ENCODE measurements at regions not wholly inside any gene's neighbourhood (a gene's known extent, or its start where the extent isn't known, plus 50 kb on each side); places are given as distances from the start of the nearest gene placed in this dataset.

DNA sequence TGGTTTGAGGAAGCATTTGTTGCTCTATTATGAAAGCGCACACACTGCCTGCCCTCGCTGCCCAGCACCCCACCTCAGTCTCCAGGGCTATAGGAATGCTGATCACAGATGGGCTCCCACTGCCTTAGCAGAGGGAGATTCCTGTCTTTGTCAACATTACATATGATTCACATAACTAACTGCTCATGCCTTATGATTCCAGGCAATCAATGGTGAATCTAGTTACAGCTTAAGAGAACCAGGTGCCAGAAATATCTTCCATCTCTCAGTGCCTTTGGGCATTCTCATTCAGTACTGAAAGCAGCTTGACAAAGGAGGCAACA, 458.9 kb upstream of the C9orf72 start:
- no peak for DNase-seq

DNA sequence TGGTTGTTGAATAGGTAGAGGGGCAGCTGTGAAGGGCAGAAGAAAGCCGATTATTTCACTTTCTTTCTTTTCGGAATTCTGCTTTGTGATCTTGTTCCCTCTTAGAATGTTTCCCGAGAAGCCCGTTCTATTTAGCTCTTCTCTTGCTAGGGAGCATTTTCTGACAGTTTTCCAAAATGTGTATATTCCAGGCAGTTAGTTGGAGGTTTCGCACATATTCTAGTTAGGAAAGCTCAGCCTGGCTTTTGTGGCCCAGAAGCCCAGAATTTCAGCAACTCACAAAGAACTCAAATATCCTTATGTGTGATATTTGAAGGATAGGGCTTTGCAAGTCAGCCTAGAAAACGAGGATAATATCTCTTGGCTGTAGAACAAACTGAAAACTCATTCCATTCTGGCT, 461.0 kb upstream of the C9orf72 start:
- DNase-seq, result no peak

DNA sequence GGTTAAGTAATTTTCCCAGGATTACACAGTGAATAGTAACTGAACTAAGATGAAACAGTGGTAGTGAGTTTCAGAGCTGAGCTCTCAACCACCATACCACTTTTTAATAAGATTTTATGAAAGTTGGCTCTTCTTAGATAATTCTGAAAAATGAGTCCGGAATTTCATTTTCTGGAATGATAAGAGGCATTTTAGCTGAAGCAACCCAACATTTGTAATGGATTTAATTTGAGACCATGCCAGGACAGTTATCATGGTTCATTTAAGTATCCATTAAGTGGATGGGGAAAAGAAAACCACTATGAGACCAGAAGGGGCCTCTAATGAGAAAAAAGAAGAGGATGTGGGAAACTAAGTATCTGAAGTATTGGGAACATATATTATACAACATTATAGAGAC, 464.7 kb upstream of the C9orf72 start:
- no peak for DNase-seq

DNA sequence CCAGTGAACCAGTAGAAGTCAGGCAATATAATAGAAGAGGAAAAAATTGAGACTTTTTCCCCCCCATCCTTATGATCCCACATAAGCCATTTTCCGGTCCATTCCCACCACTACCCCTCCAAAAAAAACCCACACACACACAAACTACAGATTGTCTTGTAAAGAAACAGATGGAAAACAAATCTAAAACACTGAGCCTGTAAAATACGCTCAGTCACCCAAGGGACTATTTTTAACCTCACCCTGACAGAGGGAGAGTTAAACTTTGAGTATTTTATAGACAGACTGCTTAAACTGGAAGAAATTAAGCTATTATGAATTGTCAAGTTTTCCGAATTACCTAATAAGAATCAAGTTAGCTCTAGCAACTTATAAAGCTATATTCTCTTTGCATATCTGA, 471.8 kb upstream of the C9orf72 start:
- DNase-seq, result no peak

DNA sequence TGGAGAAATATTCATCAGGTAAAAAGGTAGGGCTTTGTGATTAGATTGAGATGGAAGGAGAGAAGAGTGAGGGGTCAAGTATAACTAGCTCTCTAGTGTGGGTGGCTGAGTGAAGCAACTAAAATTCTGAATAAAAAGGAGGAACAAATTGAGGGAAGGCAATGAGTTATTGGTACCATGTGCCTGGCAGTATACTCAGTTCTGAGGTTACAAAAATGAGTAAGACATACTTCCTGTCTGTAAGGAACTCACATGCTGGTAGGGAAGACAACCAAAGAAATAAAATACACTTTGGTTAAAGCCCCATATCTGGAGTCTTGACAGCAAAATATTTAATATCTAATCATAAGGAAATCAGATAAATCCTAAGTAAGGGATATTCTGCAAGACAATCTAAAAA, 476.8 kb upstream of the C9orf72 start:
- no peak for DNase-seq

DNA sequence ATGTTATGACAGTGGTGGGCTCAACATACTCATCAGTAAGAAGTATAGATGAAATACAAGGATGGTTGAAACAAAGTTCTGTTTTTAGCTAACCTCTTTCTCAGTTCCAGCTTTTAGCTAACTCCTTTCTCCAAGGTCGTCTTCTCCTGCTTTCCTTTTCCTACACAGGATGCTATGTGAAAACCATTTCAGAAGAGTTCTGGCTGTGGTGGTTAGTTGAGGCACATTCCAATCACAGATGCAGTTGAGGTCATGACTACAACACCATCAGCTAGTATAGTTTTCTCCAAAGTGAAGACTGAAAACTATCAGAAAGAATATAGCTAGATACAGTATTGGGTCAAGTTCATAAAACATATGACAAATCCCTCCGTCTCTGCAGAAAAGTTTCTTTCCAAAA, 477.7 kb upstream of the C9orf72 start:
- no peak for DNase-seq

DNA sequence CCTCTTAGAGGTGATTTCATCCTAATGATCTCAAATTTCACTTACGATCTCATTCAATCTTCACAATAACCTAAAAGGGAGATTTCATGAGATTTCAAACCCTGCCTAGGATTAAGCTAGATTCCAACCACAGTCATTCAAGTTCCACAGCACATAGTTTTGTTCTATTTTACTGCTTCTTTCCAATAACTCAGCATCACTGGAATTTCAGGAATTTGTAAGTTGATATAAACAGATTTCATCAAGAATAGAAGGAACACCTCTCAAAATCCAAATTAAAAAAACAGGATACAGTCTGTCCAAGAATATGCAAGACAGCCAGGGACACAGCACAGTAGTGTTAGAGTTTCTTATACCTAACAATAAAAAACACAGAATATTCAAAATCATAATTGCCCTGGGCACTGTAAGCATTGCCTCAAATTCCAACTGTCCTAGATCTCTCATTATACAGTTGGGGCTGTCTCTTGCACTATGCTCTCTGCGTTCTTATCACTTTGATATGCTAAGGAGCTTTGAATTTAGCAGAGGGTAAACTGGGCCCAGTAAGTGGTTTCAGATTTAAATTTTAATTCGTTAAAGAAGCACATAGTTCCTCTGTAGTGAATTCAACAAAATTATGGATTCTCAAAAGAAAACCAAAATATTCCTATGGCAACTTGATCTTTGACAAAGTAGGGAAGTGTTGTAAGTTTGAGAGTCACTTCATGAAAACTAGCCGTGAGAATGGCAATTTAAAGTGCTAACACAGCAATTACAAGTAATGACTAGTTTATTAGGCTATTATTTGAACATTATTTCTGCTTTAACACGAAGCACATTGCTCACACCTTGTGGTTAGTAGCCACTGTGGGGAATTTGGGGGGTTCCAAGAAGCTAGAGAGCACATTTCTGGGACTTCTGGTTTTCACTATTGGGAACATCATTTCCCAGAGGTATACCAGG, 478.6 kb upstream of the C9orf72 start:
- no peak for DNase-seq

DNA sequence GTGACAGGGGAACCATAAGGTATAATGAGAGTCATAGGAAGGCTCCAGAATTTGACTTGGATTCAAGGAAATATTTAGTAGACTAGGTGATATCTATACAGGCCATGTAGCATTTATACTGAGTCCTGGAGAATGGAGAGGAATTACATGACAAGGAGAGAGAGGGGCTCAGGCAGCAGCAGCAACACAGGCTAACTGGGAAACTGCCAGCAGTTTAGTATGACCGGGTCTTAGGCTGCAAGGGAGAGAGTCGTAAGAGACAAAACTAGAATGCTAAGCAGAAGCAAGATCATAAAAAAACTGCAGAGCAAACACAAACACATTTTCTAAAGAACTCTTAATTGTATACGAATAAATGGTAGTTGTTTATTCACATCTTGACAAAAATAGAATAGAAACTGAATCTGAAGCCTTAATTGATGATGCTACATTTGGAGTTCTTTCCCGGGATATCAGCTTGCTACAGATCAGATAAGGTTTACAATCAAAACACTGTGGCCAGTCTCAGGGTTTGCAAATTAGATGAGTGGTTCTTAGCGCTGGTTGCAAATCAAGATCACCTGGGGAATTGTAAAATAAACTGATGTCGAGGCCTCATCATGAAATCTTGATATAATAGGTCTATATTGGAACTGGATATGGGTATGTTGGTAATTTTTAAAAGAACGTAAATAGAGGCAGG, 480.0 kb upstream of the C9orf72 start:
- no peak for DNase-seq

DNA sequence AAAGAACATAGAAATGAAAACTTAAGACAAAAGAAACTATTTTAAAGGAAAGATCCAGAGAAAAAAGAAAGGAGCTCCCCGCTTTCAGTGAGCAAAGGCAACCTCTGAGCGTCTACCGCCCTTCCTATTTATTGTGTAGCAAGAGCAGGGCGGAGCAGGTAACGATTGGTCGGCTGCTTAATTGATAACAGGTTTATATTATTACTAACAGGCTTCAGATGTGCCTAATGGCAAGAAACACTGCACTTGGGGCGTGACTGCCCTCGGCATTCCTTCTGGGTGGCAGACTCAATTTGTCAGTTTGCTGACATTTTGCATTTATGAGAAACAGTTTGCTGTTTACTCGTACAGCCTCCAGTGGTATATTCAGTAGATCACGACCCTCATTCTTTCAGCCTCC, 482.7 kb upstream of the C9orf72 start:
- DNase-seq, result no peak

DNA sequence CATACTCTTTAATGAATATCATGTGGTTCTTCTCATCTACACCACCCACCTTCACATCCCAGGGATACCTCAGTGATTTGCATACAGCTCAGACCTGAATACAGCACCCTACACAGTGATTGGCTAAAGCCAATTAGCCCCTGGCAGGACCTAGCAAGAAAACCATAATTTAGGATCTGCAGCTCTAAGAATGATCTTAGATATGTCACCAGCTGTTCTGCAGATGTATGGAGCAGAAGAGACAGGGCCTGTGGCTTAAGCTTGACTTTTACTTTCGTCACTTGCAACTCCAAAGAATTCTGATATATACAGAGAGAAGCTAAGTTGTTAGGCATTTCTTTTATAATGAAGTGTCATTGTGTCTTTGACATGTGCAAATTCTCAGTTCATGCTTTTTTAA, 483.2 kb upstream of the C9orf72 start:
- no peak for DNase-seq

DNA sequence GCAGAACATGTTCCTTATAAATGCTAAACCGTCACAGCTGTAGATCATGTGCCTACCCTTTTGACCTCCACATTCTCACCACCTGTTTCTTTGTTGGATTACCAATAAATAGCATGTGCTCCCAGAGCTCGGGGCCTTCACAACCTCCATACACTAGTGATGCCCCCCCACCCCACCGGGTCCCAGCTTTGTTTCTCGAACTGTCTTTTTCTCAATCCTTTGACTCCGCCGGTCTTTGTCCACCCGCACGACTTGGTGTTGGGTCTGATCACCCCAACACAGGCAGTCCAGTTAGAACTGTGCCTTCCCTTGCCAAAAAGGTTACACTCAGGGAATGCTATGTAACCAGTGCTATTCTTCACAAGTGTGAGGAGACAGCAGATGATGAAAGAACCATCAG, 485.9 kb upstream of the C9orf72 start:
- DNase-seq, result no peak

DNA sequence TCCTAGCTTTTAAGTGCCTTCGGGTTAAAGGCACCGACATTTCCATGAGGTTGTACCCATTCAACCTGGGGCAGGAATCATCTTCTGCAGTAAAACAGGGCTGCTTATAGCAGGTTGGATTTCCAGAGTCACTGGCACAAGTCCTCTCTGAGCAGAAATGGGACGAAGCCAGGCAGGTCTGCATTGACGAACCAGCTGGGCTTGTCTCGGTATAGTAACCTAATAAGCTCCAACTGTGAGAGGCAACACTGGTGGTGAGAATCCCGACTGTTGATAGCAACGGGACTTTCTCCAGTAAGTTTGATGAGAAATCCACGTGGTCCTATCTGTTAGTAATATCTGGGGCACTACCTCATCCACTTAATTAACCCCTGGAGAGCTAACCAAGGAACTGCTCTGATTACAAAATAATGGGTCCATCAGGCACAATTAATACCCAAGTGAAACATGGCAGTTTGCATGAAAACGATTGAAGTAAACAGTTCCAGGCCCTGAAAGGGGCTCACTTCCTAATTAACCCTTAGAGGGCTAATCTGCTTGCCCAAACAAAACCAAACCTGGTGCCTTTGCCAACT, 491.0 kb upstream of the C9orf72 start:
- no peak for DNase-seq

DNA sequence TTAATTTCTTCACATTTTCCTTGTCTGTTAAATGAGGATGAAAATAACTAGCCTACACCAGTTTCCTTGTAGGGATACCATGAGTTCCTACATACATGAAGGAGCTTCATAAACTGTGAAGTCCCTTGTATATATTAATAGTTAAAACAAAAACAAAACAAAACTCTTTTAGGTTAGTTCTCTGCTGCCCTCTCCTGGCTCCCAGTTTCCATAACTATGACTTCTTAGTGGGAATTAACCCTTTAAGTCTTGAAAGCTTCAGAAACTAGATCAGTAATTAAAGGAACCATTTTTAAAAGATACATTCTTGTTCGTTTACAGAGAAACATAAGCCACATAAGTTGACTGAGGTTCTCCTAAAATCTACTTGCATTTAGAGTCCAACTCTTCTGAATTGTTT, 500.0 kb upstream of the C9orf72 start:
- peak; percentile 2 for DNase-seq

DNA sequence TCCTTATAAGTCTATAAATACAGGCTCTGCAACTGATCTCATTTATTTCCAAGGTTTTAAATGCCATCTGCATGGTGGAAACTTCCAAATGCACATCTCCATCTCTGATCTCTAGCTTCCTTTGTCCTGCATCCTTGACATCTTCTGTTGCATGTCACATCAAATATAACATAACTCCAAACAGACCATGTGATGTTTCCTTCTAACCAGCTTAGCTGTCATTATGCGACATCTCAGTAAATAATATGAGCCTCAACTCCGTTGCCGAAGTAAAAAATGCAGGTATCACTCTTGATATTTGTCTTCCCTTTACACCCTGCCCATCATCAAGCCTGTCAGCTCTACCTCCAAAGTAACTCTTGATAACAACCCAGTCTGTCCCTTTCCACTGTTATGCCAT, 506.4 kb upstream of the C9orf72 start:
- DNase-seq, result no peak

DNA sequence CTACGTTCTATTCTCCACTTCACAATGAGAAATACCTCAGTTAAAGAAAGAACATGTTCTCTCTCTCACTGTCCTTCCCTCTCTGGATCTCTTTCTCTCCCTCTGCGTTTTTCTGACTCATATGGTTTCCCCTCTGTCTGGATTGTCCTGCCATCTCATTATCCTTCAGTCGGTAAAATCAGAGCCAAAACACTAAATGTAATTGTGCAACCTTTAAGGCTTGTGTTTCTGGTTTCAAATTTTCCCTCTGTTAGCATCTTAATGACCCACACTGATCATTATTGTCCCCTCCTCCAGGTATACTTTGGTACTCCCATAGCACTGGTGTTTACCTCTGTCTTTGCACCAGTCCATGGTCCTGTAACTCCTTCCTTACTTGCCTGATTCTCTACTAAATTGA, 509.4 kb upstream of the C9orf72 start:
- no peak for DNase-seq

DNA sequence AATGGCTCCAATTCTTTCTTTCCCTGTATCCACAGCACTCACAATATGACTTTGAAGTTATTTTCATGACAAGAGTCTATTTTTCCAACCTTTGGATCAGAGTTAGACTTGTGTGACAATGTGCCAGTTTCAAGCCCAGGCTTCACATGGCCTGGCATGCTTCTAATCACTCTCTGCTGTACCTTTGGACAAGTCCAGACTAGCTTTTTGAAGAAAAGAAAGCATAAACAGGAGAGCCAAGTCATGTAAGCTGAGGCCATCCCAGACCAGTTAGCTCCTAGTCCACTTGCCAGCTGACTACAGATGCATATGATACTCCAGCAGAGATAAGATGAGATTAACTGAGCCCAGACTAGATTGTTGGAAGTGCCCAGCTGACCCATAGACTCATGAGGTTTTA, 513.6 kb upstream of the C9orf72 start:
- DNase-seq, result no peak

DNA sequence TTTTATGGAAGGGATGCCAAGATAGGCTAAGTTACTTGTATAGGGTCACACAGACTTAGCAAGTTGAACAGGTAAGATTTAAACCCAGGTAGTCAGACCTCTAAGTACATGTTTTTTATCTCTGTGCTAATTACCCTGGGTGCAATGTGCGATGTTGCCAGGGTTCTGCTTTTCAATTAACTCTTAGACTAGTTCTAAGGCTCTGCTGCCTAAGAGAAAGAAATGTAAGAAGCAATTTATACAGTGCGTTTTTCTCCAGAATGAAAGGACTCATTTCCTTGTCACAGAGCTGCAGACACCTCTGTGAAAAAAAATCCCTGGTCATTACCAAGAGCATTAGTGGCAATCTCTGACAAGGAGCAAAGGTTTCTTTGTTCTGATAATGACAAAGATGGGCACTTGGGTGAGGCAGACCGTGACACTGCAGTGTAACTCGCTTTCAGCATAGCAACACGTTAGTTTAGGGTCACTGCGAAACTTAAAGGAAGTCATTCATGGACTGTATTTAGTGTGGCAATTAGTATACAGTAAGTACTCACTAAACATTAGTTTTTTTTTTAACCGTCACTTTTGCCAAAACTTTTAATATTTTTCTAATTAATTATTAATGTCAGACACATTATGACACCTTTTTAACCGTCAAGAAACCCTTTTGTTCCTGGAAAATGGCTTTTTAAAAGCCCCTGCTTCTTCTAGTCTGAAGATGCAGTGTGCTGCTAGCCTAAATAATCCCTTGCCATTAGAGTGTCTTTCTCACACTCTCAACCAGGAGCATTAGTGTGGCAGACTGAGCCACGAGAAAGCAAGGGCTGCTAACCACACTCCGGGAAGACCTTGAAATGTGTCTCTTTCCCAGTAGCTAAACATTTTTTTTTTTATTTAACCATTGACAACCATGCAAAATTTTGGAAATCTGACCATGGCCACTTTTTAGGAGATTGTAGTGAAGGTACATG, 520.0 kb upstream of the C9orf72 start:
- no peak for DNase-seq

DNA sequence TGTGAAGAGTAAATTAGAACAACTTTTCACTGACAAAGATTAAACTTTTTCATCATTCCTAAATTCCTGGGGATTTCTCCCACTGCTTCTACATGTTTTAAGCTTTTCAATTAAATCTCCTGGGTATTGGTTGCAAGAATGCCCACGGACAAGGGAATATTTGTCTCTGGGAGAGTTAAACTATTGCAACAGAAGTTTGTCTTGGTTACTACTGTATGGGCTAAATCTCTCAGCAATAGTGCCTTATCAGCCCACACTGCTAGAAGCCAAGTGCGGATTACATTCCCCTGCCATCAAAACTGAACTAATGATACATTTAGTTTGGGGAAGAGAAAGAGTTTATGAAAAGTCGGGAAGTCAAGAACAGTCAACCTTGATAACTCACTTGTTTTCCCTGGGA, 528.2 kb upstream of the C9orf72 start:
- no peak for DNase-seq

DNA sequence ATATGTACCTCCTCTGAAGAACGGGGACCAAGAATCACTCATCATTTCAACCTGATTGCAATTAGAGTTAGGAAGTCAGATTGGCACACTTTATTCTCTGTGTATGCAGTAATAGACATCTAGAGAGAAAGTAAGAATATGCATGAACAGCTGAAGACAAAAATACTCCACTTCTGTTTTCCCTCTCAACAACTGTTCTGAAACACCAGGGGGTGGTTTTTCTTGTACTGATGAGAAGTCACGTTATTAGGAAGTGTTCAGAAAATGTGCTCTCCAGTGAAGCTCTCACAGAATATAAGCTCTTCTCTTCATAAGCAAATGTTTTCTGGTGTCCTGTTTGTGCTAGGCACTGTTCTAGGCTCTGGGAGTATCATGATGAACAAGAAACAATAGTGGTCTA, 531.7 kb upstream of the C9orf72 start:
- DNase-seq, result no peak

DNA sequence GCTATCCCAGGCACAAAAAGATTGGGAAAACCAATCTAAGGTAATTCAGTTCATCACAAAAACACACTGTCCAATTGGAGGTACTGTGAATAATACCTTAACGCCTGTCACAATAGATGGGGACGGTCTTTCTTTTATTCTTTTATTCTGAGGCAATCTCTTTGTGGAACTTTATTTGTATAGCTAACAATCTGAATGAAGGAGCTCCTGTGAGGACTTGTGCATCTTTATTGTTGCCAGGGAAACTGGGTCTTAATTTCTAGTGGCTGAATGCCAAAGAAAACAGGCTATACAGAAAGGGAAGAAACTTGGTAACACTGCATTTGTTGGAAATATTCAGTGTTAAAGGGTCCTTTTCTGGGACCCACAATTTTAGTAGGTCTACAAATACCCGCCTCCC, 546.9 kb upstream of the C9orf72 start:
- DNase-seq, result no peak

DNA sequence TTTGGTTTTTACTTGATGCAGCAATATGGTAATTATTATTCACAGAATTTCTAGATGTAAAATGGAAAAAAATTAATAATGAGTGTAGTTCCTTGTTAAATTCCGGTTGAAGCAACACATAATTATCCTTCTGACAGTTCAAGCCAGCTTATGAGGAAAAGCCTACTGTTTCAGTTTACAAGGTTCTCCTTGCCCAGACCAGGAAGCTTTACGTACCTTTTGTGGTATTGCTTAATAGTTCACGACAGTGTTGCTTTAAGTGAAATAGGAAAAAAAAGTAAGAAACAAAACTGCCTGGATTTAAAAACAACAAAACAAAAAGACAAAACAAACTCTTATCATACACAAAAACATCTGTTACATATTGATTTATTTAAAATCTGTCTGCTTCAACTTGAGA, 547.3 kb upstream of the C9orf72 start:
- DNase-seq, result no peak

DNA sequence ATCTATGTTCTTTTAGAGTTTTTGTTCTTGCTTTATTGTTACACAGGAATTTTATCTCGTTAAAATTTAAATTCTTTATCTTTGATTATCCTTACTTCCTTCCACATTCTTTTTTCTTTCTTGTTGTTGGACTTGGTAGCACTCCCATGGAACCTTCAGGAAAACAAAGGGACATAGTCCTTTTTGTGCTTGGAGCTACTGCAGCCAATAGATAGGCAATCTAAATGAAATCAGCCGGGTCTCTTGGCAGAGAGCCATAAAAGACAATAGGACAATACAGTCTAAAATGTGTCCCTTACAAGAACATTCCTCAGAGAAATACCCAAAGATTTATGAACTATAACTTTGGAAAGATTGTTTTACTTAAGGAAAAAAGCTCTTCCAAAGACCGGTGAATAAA, 548.1 kb upstream of the C9orf72 start:
- no peak for DNase-seq

DNA sequence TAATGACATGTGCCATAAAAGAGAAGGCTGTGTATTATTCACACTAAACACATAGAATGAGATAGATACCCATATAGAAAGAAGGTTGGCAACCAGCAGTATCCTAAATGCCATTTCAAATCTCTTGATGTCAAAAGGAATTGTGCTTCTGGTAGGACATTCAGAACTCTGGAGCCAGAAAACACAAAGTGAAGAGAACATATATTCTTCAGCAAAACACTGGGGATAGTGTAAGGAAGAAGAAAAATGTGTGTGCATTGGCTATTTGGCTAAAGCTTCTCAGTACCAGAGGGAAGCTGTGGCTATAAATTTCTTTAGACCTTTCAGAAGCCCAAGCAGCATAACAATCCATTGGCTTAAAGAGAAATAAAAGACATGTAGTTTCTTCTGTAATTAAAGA, 551.6 kb upstream of the C9orf72 start:
- DNase-seq, result no peak
